Suprapubic skin (tissue), 4 donors: ENCODE measurements at regions not wholly inside any gene's neighbourhood (a gene's known extent, or its start where the extent isn't known, plus 50 kb on each side); places are given as distances from the start of the nearest gene placed in this dataset.

ENCODE experiments used
- CTCF ChIP-seq, 2 donors: fragments of 200-600 bp in 1 of 2; fragments of 450-650 bp in 1 of 2; sonication (generic) in 1 of 2; IDR thresholded peaks; one replicate each; pipeline ENCODE4 v1.5.1; 2016 to 2019; ENCODE audit warnings: antibody characterized with exemption in 2 of 2, mild to moderate bottlenecking in 1 of 2, moderate library complexity in 1 of 2
- EP300 ChIP-seq: sonication (generic); formaldehyde crosslinking; IDR thresholded peaks from one replicate; pipeline ENCODE4 v1.6.1; 2017; ENCODE audit warnings: antibody characterized with exemption
- POLR2A ChIP-seq, 2 donors: fragments of 450-650 bp; IDR thresholded peaks; one replicate each; pipeline ENCODE4 v1.6.1; 2017; ENCODE audit warnings: antibody characterized with exemption in 2 of 2, mild to moderate bottlenecking in 2 of 2, moderate library complexity in 2 of 2
- POLR2AphosphoS5 ChIP-seq, 3 donors: sonication (generic); formaldehyde crosslinking; IDR thresholded peaks; one replicate each; pipeline ENCODE4 v1.6.1; 2017; ENCODE audit warnings: antibody characterized with exemption in 3 of 3

DNA sequence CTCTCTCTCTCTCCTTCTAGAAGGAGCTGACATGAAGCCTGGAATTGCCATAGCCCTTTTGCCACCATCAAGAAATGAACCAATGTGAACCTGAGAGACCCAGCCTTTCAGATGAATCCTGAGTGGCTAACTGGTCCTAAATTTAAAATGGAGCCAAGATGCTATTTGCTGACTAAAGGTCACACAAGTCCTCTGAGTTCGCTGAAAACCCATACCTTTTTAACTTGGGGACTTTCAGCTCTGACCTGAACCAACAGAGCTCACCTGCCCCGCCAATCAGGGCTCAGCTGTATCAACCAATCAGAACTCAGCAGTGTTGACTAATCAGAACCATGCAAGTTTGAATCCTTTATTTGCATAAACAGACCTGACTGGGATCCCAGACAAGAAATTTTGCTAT, 70.3 kb upstream of the MDM1 start:
- no peak for TF ChIP-seq POLR2A (IDR thresholded peaks at IDR 0.05)
- TF ChIP-seq POLR2AphosphoS5 (IDR thresholded peaks at IDR 0.05) = no peak
- TF ChIP-seq CTCF (IDR thresholded peaks at IDR 0.05) = no peak
- no peak for TF ChIP-seq EP300
